IMR-90 (cell line): ENCODE measurements at regions not wholly inside any gene's neighbourhood (a gene's known extent, or its start where the extent isn't known, plus 50 kb on each side); places are given as distances from the start of the nearest gene placed in this dataset.

Experiments
- ATAC-seq: fragments of 200-7000 bp; cut with Tn5 transposase; 2 replicates; pipeline ENCODE4 v1.9.1; 2020; ENCODE audit warnings: low read depth, mild to moderate bottlenecking, moderate library complexity
- BruUV-seq: library from RNA; stranded (reverse); fragments of 400-500 nt; replicated peaks from 2 replicates; lab custom pipeline; 2021; lab: Mats Ljungman, UMichigan
- CTCF ChIA-PET: fragments of 300-600 bp; formaldehyde crosslinking; extraction: SDS; loops from one replicate; lab custom pipeline; 2021; ENCODE audit warnings: antibody characterized with exemption; lab: Yijun Ruan, JAX
- POLR2A ChIA-PET: fragments of 300-600 bp; sonication (Branson Sonifier 250); formaldehyde crosslinking; loops from one replicate; lab custom pipeline; 2022; ENCODE audit warnings: antibody characterized with exemption; ENCODE audit not compliant: unreplicated experiment; lab: Charles Lee
- DNase-seq: peaks from one replicate; pipeline ENCODE4 v3.0.0; 2013
- H2AFZ ChIP-seq: replicated peaks from 2 replicates; pipeline ENCODE3; 2013; ENCODE audit warnings: low read length, mild to moderate bottlenecking; ENCODE audit not compliant: poor library complexity
- H2AK5ac ChIP-seq: 2 replicates; pipeline ENCODE4 v1.6.1; 2013; ENCODE audit warnings: low read depth, low read length, inconsistent platforms
- H2AK9ac ChIP-seq: replicated peaks from 2 replicates; pipeline ENCODE3; 2013; ENCODE audit warnings: mild to moderate bottlenecking, low read depth, low read length, moderate library complexity; ENCODE audit not compliant: poor library complexity
- H2BK120ac ChIP-seq: 2 replicates; pipeline ENCODE4 v1.6.1; 2013; ENCODE audit warnings: low read depth, low read length, inconsistent platforms
- H2BK15ac ChIP-seq: 3 replicates; pipeline ENCODE4 v1.6.1; 2013; ENCODE audit warnings: low read depth, low read length, inconsistent platforms
- H2BK20ac ChIP-seq: 2 replicates; pipeline ENCODE4 v1.6.1; 2013; ENCODE audit warnings: low read depth, mild to moderate bottlenecking, inconsistent platforms, low read length, moderate library complexity
- H2BK5ac ChIP-seq: 2 replicates; pipeline ENCODE4 v1.6.1; 2013; ENCODE audit warnings: mild to moderate bottlenecking, low read depth, low read length, inconsistent platforms; ENCODE audit not compliant: poor library complexity, severe bottlenecking
- H3K14ac ChIP-seq: replicated peaks from 2 replicates; pipeline ENCODE4 v1.6.1; 2013; ENCODE audit warnings: low read depth, low read length, inconsistent platforms
- H3K18ac ChIP-seq: 2 replicates; pipeline ENCODE4 v1.6.1; 2013; ENCODE audit warnings: low read depth, low read length, control low read depth
- H3K23ac ChIP-seq: 2 replicates; pipeline ENCODE4 v1.6.1; 2013; ENCODE audit warnings: low read depth, low read length, inconsistent platforms
- H3K27ac ChIP-seq: 2 replicates; pipeline ENCODE4 v1.5.1; 2013; ENCODE audit warnings: mild to moderate bottlenecking, control low read depth, low read length; ENCODE audit not compliant: insufficient read depth
- H3K27me3 ChIP-seq: 2 replicates; pipeline ENCODE4 v1.6.1; 2013; ENCODE audit warnings: low read length; ENCODE audit not compliant: control insufficient read depth, insufficient read depth
- H3K36me3 ChIP-seq: 2 replicates; pipeline ENCODE4 v1.6.1; 2013; ENCODE audit warnings: low read length, mixed read lengths; ENCODE audit not compliant: control insufficient read depth, insufficient read depth
- H3K4ac ChIP-seq: 2 replicates; pipeline ENCODE4 v1.6.1; 2013; ENCODE audit warnings: low read depth, low read length, inconsistent platforms
- H3K4me1 ChIP-seq: 2 replicates; pipeline ENCODE4 v1.6.1; 2013; ENCODE audit warnings: low read length, mixed read lengths; ENCODE audit not compliant: control insufficient read depth, insufficient read depth
- H3K4me2 ChIP-seq: 2 replicates; pipeline ENCODE4 v1.6.1; 2013; ENCODE audit warnings: low read depth, mild to moderate bottlenecking, control low read depth, low read length, moderate library complexity
- H3K4me3 ChIP-seq: 2 replicates; pipeline ENCODE4 v1.5.1; 2013; ENCODE audit warnings: low read depth, mild to moderate bottlenecking, control low read depth, low read length, moderate library complexity; ENCODE audit not compliant: insufficient read depth
- H3K56ac ChIP-seq: 2 replicates; pipeline ENCODE4 v1.6.1; 2013; ENCODE audit warnings: low read length, inconsistent platforms; ENCODE audit not compliant: insufficient read depth; ENCODE audit errors: extremely low read depth
- H3K79me1 ChIP-seq, 2 experiments: 2 replicates each; pipeline ENCODE4 v1.6.1; 2013; ENCODE audit warnings: low read length in 2 of 2, inconsistent platforms in 1 of 2, low read depth in 1 of 2
- H3K9ac ChIP-seq: 2 replicates; pipeline ENCODE4 v1.6.1; 2013; ENCODE audit warnings: low read depth, low read length, control low read depth
- H3K9me1 ChIP-seq: 2 replicates; pipeline ENCODE4 v1.6.1; 2013; ENCODE audit warnings: low read length, inconsistent platforms; ENCODE audit not compliant: insufficient read depth
- H3K9me3 ChIP-seq: 2 replicates; pipeline ENCODE4 v1.6.1; 2013; ENCODE audit warnings: low read length; ENCODE audit not compliant: control insufficient read depth, insufficient read depth
- H4K20me1 ChIP-seq: 2 replicates; pipeline ENCODE4 v1.6.1; 2013; ENCODE audit warnings: low read length, inconsistent platforms; ENCODE audit not compliant: insufficient read depth
- H4K5ac ChIP-seq: 2 replicates; pipeline ENCODE4 v1.6.1; 2013; ENCODE audit warnings: mild to moderate bottlenecking, low read depth, low read length, control low read depth
- H4K8ac ChIP-seq, 2 experiments: 2 replicates each; pipeline ENCODE4 v1.6.1; 2013; ENCODE audit warnings: low read depth in 2 of 2, low read length in 2 of 2, control low read depth in 1 of 2, inconsistent platforms in 1 of 2
- H4K91ac ChIP-seq: 2 replicates; pipeline ENCODE4 v1.6.1; 2013; ENCODE audit warnings: low read depth, low read length, inconsistent platforms; ENCODE audit not compliant: insufficient read depth
- BHLHE40 ChIP-seq: fragments of 150-350 bp; IDR thresholded peaks from 2 replicates; pipeline ENCODE4 v1.6.1; 2016; ENCODE audit warnings: mild to moderate bottlenecking, low read depth, low read length
- CEBPB ChIP-seq: IDR thresholded peaks from 2 replicates; pipeline ENCODE4 v1.6.1; 2012; ENCODE audit warnings: low read depth, low read length, improper control_type of control experiment
- CHD1 ChIP-seq: IDR thresholded peaks from 2 replicates; pipeline ENCODE4 v1.6.1; 2012; ENCODE audit warnings: low read depth, low read length, improper control_type of control experiment
- CTCF ChIP-seq: conservative IDR thresholded peaks from 2 replicates; pipeline ENCODE4 v1.5.1; 2012; ENCODE audit warnings: mild to moderate bottlenecking, low read depth, low read length, improper control_type of control experiment
- ELK1 ChIP-seq: fragments of 150-350 bp; IDR thresholded peaks from 2 replicates; pipeline ENCODE4 v1.6.1; 2016; ENCODE audit warnings: low read depth, mild to moderate bottlenecking, low read length, moderate library complexity, borderline replicate concordance
- FOS ChIP-seq: fragments of 150-350 bp; IDR thresholded peaks from 2 replicates; pipeline ENCODE4 v1.6.1; 2016; ENCODE audit warnings: low read depth, low read length
- MAFK ChIP-seq: IDR thresholded peaks from 2 replicates; pipeline ENCODE4 v1.6.1; 2012; ENCODE audit warnings: low read depth, low read length, improper control_type of control experiment
- MAZ ChIP-seq: IDR thresholded peaks from 2 replicates; pipeline ENCODE4 v1.6.1; 2012; ENCODE audit warnings: low read depth, mild to moderate bottlenecking, low read length, improper control_type of control experiment, moderate library complexity, borderline replicate concordance
- MXI1 ChIP-seq: IDR thresholded peaks from 2 replicates; pipeline ENCODE4 v1.6.1; 2012; ENCODE audit warnings: low read depth, mild to moderate bottlenecking, low read length, moderate library complexity, borderline replicate concordance
- NFE2L2 ChIP-seq: fragments of 150-350 bp; IDR thresholded peaks from 2 replicates; pipeline ENCODE4 v1.6.1; 2016; ENCODE audit warnings: low read depth, mild to moderate bottlenecking, low read length
- POLR2A ChIP-seq: IDR thresholded peaks from 2 replicates; pipeline ENCODE4 v1.6.1; 2012; ENCODE audit warnings: mild to moderate bottlenecking, low read depth, low read length
- RAD21 ChIP-seq: IDR thresholded peaks from 2 replicates; pipeline ENCODE4 v1.6.1; 2012; ENCODE audit warnings: low read length, improper control_type of control experiment
- RCOR1 ChIP-seq: IDR thresholded peaks from 2 replicates; pipeline ENCODE4 v1.6.1; 2012; ENCODE audit warnings: mild to moderate bottlenecking, low read length, improper control_type of control experiment; ENCODE audit not compliant: insufficient replicate concordance
- RFX5 ChIP-seq: IDR thresholded peaks from 2 replicates; pipeline ENCODE4 v1.8.0; 2012; ENCODE audit warnings: low read depth, mild to moderate bottlenecking, low read length, moderate library complexity
- SMC3 ChIP-seq: fragments of 150-350 bp; IDR thresholded peaks from 2 replicates; pipeline ENCODE4 v1.6.1; 2016; ENCODE audit warnings: low read depth, mild to moderate bottlenecking, antibody characterized with exemption, low read length, moderate library complexity
- USF2 ChIP-seq: fragments of 150-350 bp; IDR thresholded peaks from 2 replicates; pipeline ENCODE4 v1.6.1; 2017; ENCODE audit warnings: mild to moderate bottlenecking, antibody characterized with exemption, low read length, low read depth
- WGBS, 2 experiments: methylation state at CpG; one replicate each; pipeline versions ENCODE4 v1.1.5 to v1.1.7; 2013; ENCODE audit warnings: missing lambda C conversion rate in 2 of 2; ENCODE audit not compliant: insufficient read length in 1 of 2; ENCODE audit errors: extremely low coverage in 2 of 2; 5-methylcytosine and 5-hydroxymethylcytosine counted together
- dilution Hi-C: fragments of 300-500 bp; cut with HindIII; formaldehyde crosslinking; loops from one replicate; pipeline ENCODE4 v1.14.3; 2018; ENCODE audit warnings: low sequenced_read_pairs; ENCODE audit not compliant: unreplicated experiment
- in situ Hi-C: fragments of 300-500 bp; cut with MboI; formaldehyde crosslinking; loops from 3 replicates; pipeline ENCODE4 v1.14.3; 2019; ENCODE audit warnings: low sequenced_read_pairs, inconsistent platforms, mixed read lengths
- intact Hi-C: fragments of 100-400 bp; cut with micrococcal nuclease; formaldehyde crosslinking; loops from 2 replicates; pipeline ENCODE4 v1.10.0; 2022

GRCh38 chr9:103900466-103900865 is 193.6 kb upstream of the SMC2 start:
- no peak overlapping the region for H3K4ac ChIP-seq
- no peaks in the 10 kb centered on the region for H3K36me3 ChIP-seq
- H3K4me3 ChIP-seq = no peak overlapping the region
- ATAC-seq = no peak
- H3K23ac ChIP-seq = no peak overlapping the region
- no peak for DNase-seq
- H4K20me1 ChIP-seq = no peaks in the 10 kb centered on the region
- H3K9ac ChIP-seq = no peak overlapping the region
- dilution Hi-C loops = no loop called here
- no peak overlapping the region for H4K5ac ChIP-seq
- TF ChIP-seq FOS (no peak), SMC3 (no peak), CHD1 (no peak), USF2 (no peak), CTCF (no peak), ELK1 (no peak), MAFK (no peak), RAD21 (no peak), POLR2A (no peak), MAZ (no peak), RFX5 (no peak), MXI1 (no peak), BHLHE40 (no peak), NFE2L2 (no peak), CEBPB (no peak), RCOR1 (no peak)
- no peak overlapping the region for H2BK5ac ChIP-seq
- H2BK120ac ChIP-seq = no peak overlapping the region
- H3K27ac ChIP-seq = no peak overlapping the region
- ChIA-PET POLR2A (no interaction called here), CTCF (no interaction called here)
- no CpG with 5 or more reads among the region's 2 CpGs for WGBS, 2 experiments
- in situ Hi-C loops = no loop called here
- no peaks in the 10 kb centered on the region for H3K79me1 ChIP-seq
- H3K18ac ChIP-seq = no peak overlapping the region
- no peak overlapping the region for H3K14ac ChIP-seq
- no peak overlapping the region for H2AK9ac ChIP-seq
- H2AFZ ChIP-seq = no peak overlapping the region
- H3K9me1 ChIP-seq = no peaks in the 10 kb centered on the region
- H4K91ac ChIP-seq = no peak overlapping the region
- peaks cover 3% of the 10 kb centered on the region; the same call in 1 of the 2 replicates for H3K9me3 ChIP-seq
- H2AK5ac ChIP-seq = no peak overlapping the region
- intact Hi-C loops = no loop called here
- H3K4me1 ChIP-seq = no peaks in the 10 kb centered on the region
- no peak overlapping the region for H3K4me2 ChIP-seq
- no peaks in the 10 kb centered on the region for H3K27me3 ChIP-seq
- no peak overlapping the region for H2BK20ac ChIP-seq
- no peak overlapping the region for H4K8ac ChIP-seq
- H3K56ac ChIP-seq = no peak overlapping the region
- no peak overlapping the region for H2BK15ac ChIP-seq
- BruUV-seq = no TSS peak
